ENCODE measurements at regions not wholly inside any gene's neighbourhood (a gene's known extent, or its start where the extent isn't known, plus 50 kb on each side); places are given as distances from the start of the nearest gene placed in this dataset.
"Not testable (repeated sequence)": the region's sequence is repeated elsewhere in the genome, so short reads cannot be mapped to it uniquely, and the experiment has no call there.

DNA sequence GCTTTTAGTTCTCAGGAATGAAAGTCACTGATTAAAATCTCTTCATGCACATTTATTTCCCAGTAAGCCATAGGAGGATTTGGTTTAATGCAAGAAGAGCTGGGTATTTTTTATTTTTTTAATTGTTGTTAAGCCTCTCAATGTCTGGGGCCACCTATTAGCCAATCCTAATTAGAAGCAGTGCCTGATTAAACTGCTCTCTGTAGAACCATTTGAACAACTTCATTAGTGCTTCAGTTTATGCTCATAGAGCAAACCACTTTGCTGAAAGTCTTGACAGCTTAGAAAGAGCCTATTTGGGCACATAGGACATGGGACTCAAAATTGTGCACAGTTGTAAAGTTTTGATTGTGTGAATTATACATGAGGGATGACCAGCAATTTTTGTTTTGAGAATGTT lies 548.9 kb downstream of the FRK start:
- TF ChIP-seq, protein P1, sequence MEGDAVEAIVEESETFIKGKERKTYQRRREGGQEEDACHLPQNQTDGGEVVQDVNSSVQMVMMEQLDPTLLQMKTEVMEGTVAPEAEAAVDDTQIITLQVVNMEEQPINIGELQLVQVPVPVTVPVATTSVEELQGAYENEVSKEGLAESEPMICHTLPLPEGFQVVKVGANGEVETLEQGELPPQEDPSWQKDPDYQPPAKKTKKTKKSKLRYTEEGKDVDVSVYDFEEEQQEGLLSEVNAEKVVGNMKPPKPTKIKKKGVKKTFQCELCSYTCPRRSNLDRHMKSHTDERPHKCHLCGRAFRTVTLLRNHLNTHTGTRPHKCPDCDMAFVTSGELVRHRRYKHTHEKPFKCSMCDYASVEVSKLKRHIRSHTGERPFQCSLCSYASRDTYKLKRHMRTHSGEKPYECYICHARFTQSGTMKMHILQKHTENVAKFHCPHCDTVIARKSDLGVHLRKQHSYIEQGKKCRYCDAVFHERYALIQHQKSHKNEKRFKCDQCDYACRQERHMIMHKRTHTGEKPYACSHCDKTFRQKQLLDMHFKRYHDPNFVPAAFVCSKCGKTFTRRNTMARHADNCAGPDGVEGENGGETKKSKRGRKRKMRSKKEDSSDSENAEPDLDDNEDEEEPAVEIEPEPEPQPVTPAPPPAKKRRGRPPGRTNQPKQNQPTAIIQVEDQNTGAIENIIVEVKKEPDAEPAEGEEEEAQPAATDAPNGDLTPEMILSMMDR (IDR thresholded peaks at IDR 0.05; ENCODE audit: insufficient read depth, missing control alignments) = no peak
- no peak for FAIRE-seq
- DNase-seq (ENCODE audit: insufficient read length, low spot score) = no peak

DNA sequence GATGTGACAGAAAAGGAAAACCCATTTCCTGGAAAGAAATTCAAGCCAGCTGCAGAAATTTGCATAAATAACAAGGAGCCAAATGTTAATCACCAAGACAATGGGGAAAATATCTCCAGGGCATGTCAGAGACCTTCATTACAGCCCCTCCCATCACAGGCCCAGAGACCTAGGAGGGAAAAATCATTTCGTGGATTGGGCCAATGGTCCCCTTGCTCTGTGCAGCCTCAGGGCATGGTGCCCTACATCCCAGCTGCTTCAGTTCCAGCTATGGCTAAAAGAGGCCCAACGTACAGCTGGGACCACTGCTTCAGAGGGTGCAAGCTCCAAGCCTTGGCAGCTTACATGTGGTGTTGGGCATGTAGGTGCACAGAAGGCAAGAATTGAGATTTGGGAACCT lies 558.3 kb downstream of the FRK start:
- DNase-seq (ENCODE audit: insufficient read length, low spot score); FAIRE-seq: not testable (repeated sequence)

DNA sequence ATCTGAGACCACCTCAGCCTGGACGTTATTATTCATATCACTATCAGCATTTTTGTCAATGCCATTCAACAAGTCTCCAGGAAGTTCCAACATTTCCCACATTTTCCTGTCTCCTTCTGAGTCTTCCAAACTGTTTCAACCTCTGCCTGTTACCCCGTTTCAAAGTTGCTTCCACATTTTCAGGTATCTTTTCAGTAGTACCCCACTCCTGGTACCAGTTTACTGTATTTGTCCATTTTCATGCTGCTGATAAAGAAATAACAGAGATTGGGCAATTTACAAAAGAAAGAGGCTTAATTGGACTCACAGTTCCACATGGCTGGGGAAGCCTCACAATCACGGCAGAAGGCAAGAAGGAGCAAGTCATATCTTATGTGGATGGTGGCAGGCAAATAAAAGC lies 565.5 kb downstream of the FRK start:
- TF ChIP-seq, protein P1 (IDR thresholded peaks at IDR 0.05; ENCODE audit: insufficient read depth, missing control alignments) = no peak
- FAIRE-seq (no peak), DNase-seq (ENCODE audit: insufficient read length, low spot score) (no peak)

GRCh38 chr6:115487331-115487730 lies 573.4 kb downstream of the FRK start:
- no peak for DNase-seq (ENCODE audit: insufficient read length, low spot score)
- FAIRE-seq = no peak
- TF ChIP-seq, protein P1 (IDR thresholded peaks at IDR 0.05; ENCODE audit: insufficient read depth, missing control alignments) = no peak

- FAIRE-seq (no peak), DNase-seq (ENCODE audit: insufficient read length, low spot score) (no peak)
- TF ChIP-seq, protein P1 (IDR thresholded peaks at IDR 0.05; ENCODE audit: insufficient read depth, missing control alignments) = no peak
Observed at GRCh38 chr6:115485400-115485799, 575.3 kb downstream of the FRK start.

DNA sequence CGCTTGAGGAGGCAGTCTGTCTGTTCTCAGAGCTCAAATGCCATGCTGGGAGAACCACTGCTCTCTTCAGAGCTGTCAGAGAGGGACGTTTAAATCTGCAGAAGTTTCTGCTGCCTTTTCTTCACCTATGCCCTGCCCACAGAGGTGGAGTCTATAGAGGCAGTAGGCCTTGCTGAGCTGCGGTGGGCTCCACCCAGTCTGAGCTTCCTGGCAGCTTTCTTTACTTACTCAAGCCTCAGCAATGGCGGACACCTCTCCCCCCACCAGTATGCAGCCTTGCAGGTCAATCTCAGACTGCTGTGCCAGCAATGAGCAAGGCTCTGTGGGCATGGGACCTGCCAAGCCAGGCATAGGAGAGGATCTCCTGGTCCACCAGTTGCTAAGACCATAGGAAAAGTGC lies 580.1 kb downstream of the FRK start:
- DNase-seq (ENCODE audit: insufficient read length, low spot score); FAIRE-seq: not testable (repeated sequence)

DNA sequence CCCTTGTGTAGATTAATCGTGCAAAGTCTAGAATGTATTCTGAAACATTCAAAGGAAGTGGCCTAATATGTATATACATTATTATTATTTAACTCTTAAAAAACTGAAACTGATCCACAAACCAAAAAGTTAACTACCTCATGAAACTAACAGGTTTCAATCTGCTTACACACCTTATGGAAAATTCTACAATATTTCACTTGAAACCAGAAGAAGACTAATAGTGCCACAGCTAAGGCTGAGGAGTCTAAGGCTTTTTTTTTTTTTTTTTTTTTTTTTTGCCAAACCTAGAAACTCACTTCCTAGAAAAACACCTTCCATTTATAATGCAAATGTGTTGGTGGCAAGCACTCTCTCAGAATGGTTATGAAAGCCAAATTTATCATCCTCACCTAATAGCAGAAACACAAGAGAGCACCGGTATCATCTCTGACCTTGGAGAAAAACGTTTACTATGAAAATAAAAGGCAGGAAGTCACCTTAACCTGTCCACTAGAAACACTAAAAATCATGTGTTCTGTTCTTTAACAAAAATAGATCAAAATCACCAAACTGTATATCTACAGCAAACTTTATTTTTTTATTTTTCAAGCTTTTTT lies 586.1 kb downstream of the FRK start:
- DNase-seq (ENCODE audit: insufficient read length, low spot score) (no peak), FAIRE-seq (no peak)
- TF ChIP-seq, protein P1 (IDR thresholded peaks at IDR 0.05; ENCODE audit: insufficient read depth, missing control alignments) = no peak

DNA sequence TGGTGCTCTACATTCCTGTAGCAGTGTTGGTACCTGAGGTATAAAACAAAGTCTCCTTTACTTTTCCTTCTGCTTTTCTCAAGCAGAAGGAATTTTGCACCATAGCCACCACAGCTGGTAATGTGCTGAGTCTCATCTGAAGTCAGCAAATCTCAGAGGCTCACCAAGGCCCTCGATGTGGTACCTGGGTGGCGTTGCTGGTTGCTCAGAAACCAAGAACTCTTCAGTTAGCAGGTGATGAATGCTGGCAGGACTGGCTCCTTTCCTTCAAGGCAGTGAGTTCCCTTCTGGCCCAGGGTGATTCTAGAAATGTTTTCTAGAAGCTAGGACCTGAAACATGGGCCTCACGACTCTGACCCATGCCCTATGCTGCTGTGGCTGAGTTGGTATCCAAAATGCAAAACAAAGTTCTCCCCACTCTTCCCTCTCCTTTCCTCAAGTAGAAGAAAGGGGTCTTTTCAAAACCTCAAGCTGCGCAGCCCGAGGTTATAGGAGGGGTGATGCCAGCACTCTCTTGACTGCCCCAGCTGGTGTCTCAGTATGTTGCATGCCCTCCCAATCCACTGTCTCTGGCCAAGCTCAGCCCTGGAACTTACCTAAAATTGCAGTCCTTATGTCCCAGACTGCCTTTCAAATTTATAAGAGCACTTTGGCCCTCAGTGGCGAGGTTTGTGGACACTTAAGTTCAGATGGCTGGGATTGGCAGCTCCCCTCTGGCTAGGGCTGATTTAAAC lies 592.3 kb downstream of the FRK start:
- DNase-seq (ENCODE audit: insufficient read length, low spot score) (no peak), FAIRE-seq (no peak)
- TF ChIP-seq, protein P1 (IDR thresholded peaks at IDR 0.05; ENCODE audit: insufficient read depth, missing control alignments) = no peak
